ENCODE measurements at regions not wholly inside any gene's neighbourhood (a gene's known extent, or its start where the extent isn't known, plus 50 kb on each side); places are given as distances from the start of the nearest gene placed in this dataset.

DNA sequence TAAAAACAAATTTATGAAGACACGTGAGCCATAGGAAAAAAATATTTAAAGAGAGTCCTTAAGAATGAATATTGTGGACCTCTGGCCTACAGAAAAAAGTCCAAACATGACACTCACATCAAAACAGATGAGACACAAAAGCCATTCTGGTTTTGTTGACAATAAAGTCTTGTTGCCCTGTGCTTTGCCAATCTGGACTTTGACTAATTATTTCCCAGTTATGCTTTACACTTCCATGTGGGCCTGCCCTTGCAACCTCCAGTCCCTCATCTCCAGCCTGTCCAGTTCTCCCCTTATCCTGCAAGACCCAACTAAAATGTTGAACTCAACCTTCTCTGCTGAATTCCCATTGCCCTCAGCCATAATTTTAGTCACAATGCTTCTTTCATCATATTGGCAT lies 184.5 kb upstream of the SERP2 start:
- no CpG with 5 or more reads among the region's 1 CpG for WGBS (ENCODE audit: extremely low coverage, insufficient read length, low lambda C conversion rate)
- Histone ChIP-seq H2BK20ac (ENCODE audit: low read depth, low read length, poor library complexity, severe bottlenecking) (no peak overlapping the region), H3K4me2 (ENCODE audit: insufficient read depth, insufficient read length, low read length) (no peak overlapping the region), H2BK120ac (ENCODE audit: low read depth, low read length, poor library complexity, severe bottlenecking) (no peak overlapping the region), H3K23ac (ENCODE audit: insufficient read length, low read depth, low read length) (no peak overlapping the region), H3K14ac (ENCODE audit: insufficient read depth, low read length) (no peak overlapping the region), H4K91ac (ENCODE audit: insufficient read length, low read depth, low read length) (no peak overlapping the region), H2AFZ (ENCODE audit: low read length) (no peak overlapping the region), H3K27ac (ENCODE audit: insufficient read length, low read depth, low read length) (no peak overlapping the region), H2BK12ac (ENCODE audit: insufficient read length, low read depth, low read length) (no peak overlapping the region), H3K4me1 (ENCODE audit: insufficient read depth, low read length) (no peaks in the 10 kb centered on the region), H3K4ac (ENCODE audit: low read depth, low read length) (no peak overlapping the region), H3K79me1 (ENCODE audit: insufficient read depth, low read depth, low read length, poor library complexity, severe bottlenecking) (no peaks in the 10 kb centered on the region), H3K79me2 (ENCODE audit: insufficient read depth, low read length) (no peaks in the 10 kb centered on the region), H3K27me3 (ENCODE audit: insufficient read depth, low read length) (no peaks in the 10 kb centered on the region), H2BK15ac (ENCODE audit: low read depth, low read length) (no peak overlapping the region), H3K18ac (ENCODE audit: insufficient read length, low read depth, low read length) (no peak overlapping the region), H3K9me3 (ENCODE audit: control insufficient read depth, low read depth, low read length) (no peaks in the 10 kb centered on the region), H2BK5ac (ENCODE audit: insufficient read length, low read length) (no peak overlapping the region), H3K56ac (ENCODE audit: insufficient read length, low read depth, low read length) (no peak overlapping the region), H3K9ac (ENCODE audit: extremely low read depth, insufficient read length, low read length) (no peak overlapping the region), H3T11ph (ENCODE audit: low read length) (no peak overlapping the region), H2AK5ac (ENCODE audit: insufficient read length, low read length) (no peak overlapping the region), H3K23me2 (ENCODE audit: insufficient read length, low read depth, low read length, poor library complexity, severe bottlenecking) (no peaks in the 10 kb centered on the region), H4K20me1 (ENCODE audit: control insufficient read depth, insufficient read depth, insufficient read length) (no peaks in the 10 kb centered on the region), H4K8ac (replicated peaks; ENCODE audit: insufficient read length, low read depth, low read length) (no peak overlapping the region), H4K5ac (ENCODE audit: insufficient read length, low read depth, low read length) (no peak overlapping the region)
- peaks cover 0 to 2% of the 10 kb centered on the region in 2 experiments; a peak in 3 of 4 replicates for H3K4me1 Mint-ChIP-seq
- 0 out of 5 replicates have a peak, but pooled peaks cover 0 to 5% of the 10 kb centered on the region in 2 experiments for H3K9me3 Mint-ChIP-seq
- no peaks in the 10 kb centered on the region for H3K36me3 Mint-ChIP-seq (ENCODE audit: insufficient read depth in 1 of 3, low read depth in 3 of 3)
- TF ChIP-seq, protein P1, sequence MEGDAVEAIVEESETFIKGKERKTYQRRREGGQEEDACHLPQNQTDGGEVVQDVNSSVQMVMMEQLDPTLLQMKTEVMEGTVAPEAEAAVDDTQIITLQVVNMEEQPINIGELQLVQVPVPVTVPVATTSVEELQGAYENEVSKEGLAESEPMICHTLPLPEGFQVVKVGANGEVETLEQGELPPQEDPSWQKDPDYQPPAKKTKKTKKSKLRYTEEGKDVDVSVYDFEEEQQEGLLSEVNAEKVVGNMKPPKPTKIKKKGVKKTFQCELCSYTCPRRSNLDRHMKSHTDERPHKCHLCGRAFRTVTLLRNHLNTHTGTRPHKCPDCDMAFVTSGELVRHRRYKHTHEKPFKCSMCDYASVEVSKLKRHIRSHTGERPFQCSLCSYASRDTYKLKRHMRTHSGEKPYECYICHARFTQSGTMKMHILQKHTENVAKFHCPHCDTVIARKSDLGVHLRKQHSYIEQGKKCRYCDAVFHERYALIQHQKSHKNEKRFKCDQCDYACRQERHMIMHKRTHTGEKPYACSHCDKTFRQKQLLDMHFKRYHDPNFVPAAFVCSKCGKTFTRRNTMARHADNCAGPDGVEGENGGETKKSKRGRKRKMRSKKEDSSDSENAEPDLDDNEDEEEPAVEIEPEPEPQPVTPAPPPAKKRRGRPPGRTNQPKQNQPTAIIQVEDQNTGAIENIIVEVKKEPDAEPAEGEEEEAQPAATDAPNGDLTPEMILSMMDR (conservative IDR thresholded peaks at IDR 0.05): no peak
- H3K27ac Mint-ChIP-seq: no peak overlapping the region
- peaks cover 4% of the 10 kb centered on the region; the same call in 1 of the 2 replicates for H3K27me3 Mint-ChIP-seq (ENCODE audit: low read depth)
- DNase-seq: no peak
- no peak overlapping the region for H3K4me3 Mint-ChIP-seq

All from H9 (cell line).